Activated B cell treated with CpG ODN at 0.5 μM for 24 hours (primary cell): ENCODE measurements at regions not wholly inside any gene's neighbourhood (a gene's known extent, or its start where the extent isn't known, plus 50 kb on each side); places are given as distances from the start of the nearest gene placed in this dataset.

Experiments used
- ATAC-seq: fragments of 200-7000 bp; cut with Tn5 transposase; one replicate; pipeline ENCODE4 v1.10.0; 2021; ENCODE audit warnings: low read depth, mild to moderate bottlenecking, moderate library complexity
- CTCF ChIA-PET: fragments of 350-600 bp; sonication (Branson Sonifier 250); formaldehyde crosslinking; loops from one replicate; lab custom pipeline; 2021; ENCODE audit warnings: antibody characterized with exemption; lab: Charles Lee
- POLR2A ChIA-PET: fragments of 350-600 bp; sonication (Branson Sonifier 250); formaldehyde crosslinking; loops from one replicate; lab custom pipeline; 2021; ENCODE audit warnings: antibody characterized with exemption; lab: Charles Lee
- DNase-seq: peaks from one replicate; pipeline ENCODE4 v3.0.0; 2022
- H3K27ac Mint-ChIP-seq: one replicate; pipeline ENCODE4 v1.8.0; 2020; ENCODE audit warnings: mixed read lengths
- H3K27me3 Mint-ChIP-seq: one replicate; pipeline ENCODE4 v1.8.0; 2021; ENCODE audit warnings: mixed read lengths
- H3K36me3 Mint-ChIP-seq: one replicate; pipeline ENCODE4 v1.8.0; 2021; ENCODE audit warnings: low read depth, mixed read lengths
- H3K4me1 Mint-ChIP-seq: one replicate; pipeline ENCODE4 v1.8.0; 2021; ENCODE audit warnings: mixed read lengths
- H3K4me3 Mint-ChIP-seq: one replicate; pipeline ENCODE4 v1.8.0; 2020; ENCODE audit warnings: mild to moderate bottlenecking, mixed read lengths
- H3K9me3 Mint-ChIP-seq: one replicate; pipeline ENCODE4 v1.8.0; 2020; ENCODE audit warnings: mixed read lengths
- CTCF ChIP-seq: fragments of 200-600 bp; IDR thresholded peaks from one replicate; pipeline ENCODE4 v1.8.0; 2022; ENCODE audit warnings: antibody characterized with exemption, mild to moderate bottlenecking
- intact Hi-C: fragments of 100-400 bp; cut with micrococcal nuclease; formaldehyde crosslinking; loops from one replicate; pipeline ENCODE4 v1.15.1; 2024

GRCh38 chr5:165360366-165360765, 1854.9 kb downstream of the MAT2B start:
- intact Hi-C loops: no loop called here
- Mint-ChIP-seq H3K36me3 (no peaks in the 10 kb centered on the region), H3K27ac (no peak overlapping the region), H3K4me1 (peaks cover 3% of the 10 kb centered on the region), H3K9me3 (no peaks in the 10 kb centered on the region), H3K4me3 (no peak overlapping the region), H3K27me3 (no peaks in the 10 kb centered on the region)
- CTCF ChIA-PET: no interaction called here
- no peak for ATAC-seq
- no peak for TF ChIP-seq CTCF
- no peak for DNase-seq
- POLR2A ChIA-PET: no interaction called here

GRCh38 chr5:165360784-165361542, 1855.5 kb downstream of the MAT2B start:
- Mint-ChIP-seq H3K4me3 (no peak overlapping the region), H3K27me3 (no peaks in the 10 kb centered on the region), H3K9me3 (no peaks in the 10 kb centered on the region), H3K4me1 (peaks cover 3% of the 10 kb centered on the region), H3K36me3 (no peaks in the 10 kb centered on the region), H3K27ac (no peak overlapping the region)
- ChIA-PET POLR2A (no interaction called here), CTCF (no interaction called here)
- no peak for TF ChIP-seq CTCF
- ATAC-seq (no peak), DNase-seq (no peak)
- intact Hi-C loops: no loop called here

- Mint-ChIP-seq H3K4me1 (no peaks in the 10 kb centered on the region), H3K27ac (no peak overlapping the region), H3K27me3 (no peaks in the 10 kb centered on the region), H3K9me3 (peaks cover 2% of the 10 kb centered on the region), H3K4me3 (no peak overlapping the region), H3K36me3 (no peaks in the 10 kb centered on the region)
- DNase-seq (no peak), ATAC-seq (no peak)
- TF ChIP-seq CTCF: no peak
- ChIA-PET POLR2A (no interaction called here), CTCF (no interaction called here)
- intact Hi-C loops: no loop called here
Observed at GRCh38 chr5:165370233-165370632, 1864.8 kb downstream of the MAT2B start.

GRCh38 chr5:165370794-165371193, 1865.4 kb downstream of the MAT2B start:
- H3K4me3 Mint-ChIP-seq: no peak overlapping the region
- CTCF ChIA-PET: no interaction called here
- H3K36me3 Mint-ChIP-seq: no peaks in the 10 kb centered on the region
- no peak overlapping the region for H3K27ac Mint-ChIP-seq
- no peaks in the 10 kb centered on the region for H3K4me1 Mint-ChIP-seq
- H3K9me3 Mint-ChIP-seq: peaks cover 2% of the 10 kb centered on the region
- TF ChIP-seq CTCF: no peak
- no peaks in the 10 kb centered on the region for H3K27me3 Mint-ChIP-seq
- no peak for DNase-seq
- POLR2A ChIA-PET: no interaction called here
- intact Hi-C loops: no loop called here
- ATAC-seq: no peak

GRCh38 chr5:165375201-165375600, 1869.8 kb downstream of the MAT2B start:
- Mint-ChIP-seq H3K4me1 (no peaks in the 10 kb centered on the region), H3K27me3 (no peaks in the 10 kb centered on the region), H3K9me3 (peaks cover 2% of the 10 kb centered on the region), H3K36me3 (no peaks in the 10 kb centered on the region), H3K4me3 (no peak overlapping the region), H3K27ac (no peak overlapping the region)
- ATAC-seq (no peak), DNase-seq (no peak)
- ChIA-PET CTCF (no interaction called here), POLR2A (no interaction called here)
- intact Hi-C loops: no loop called here
- no peak for TF ChIP-seq CTCF
